ENCODE measurements at regions not wholly inside any gene's neighbourhood (a gene's known extent, or its start where the extent isn't known, plus 50 kb on each side); places are given as distances from the start of the nearest gene placed in this dataset.

- H3K4me1 ChIP-seq (ENCODE audit: control insufficient read depth, insufficient read depth, low read length): no peaks in the 10 kb centered on the region
- WGBS, 2 experiments (ENCODE audit: extremely low coverage in 2 of 2, insufficient read length in 1 of 2): no CpG with 5 or more reads among the region's 10 CpGs
- no peak overlapping the region for H3K23ac ChIP-seq (ENCODE audit: low read depth, low read length)
- CTCF ChIA-PET: no interaction called here
- H3K9me1 ChIP-seq (ENCODE audit: insufficient read depth, low read length): no peaks in the 10 kb centered on the region
- no peak for TF ChIP-seq USF2 (IDR thresholded peaks at IDR 0.05; ENCODE audit: low read depth, low read length)
- TF ChIP-seq POLR2A (IDR thresholded peaks at IDR 0.05; ENCODE audit: low read depth, low read length): no peak
- TF ChIP-seq RCOR1 (IDR thresholded peaks at IDR 0.05; ENCODE audit: insufficient replicate concordance, low read length): no peak
- TF ChIP-seq, protein P1, sequence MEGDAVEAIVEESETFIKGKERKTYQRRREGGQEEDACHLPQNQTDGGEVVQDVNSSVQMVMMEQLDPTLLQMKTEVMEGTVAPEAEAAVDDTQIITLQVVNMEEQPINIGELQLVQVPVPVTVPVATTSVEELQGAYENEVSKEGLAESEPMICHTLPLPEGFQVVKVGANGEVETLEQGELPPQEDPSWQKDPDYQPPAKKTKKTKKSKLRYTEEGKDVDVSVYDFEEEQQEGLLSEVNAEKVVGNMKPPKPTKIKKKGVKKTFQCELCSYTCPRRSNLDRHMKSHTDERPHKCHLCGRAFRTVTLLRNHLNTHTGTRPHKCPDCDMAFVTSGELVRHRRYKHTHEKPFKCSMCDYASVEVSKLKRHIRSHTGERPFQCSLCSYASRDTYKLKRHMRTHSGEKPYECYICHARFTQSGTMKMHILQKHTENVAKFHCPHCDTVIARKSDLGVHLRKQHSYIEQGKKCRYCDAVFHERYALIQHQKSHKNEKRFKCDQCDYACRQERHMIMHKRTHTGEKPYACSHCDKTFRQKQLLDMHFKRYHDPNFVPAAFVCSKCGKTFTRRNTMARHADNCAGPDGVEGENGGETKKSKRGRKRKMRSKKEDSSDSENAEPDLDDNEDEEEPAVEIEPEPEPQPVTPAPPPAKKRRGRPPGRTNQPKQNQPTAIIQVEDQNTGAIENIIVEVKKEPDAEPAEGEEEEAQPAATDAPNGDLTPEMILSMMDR (conservative IDR thresholded peaks at IDR 0.05; ENCODE audit: low read depth, low read length): no peak
- no peak for TF ChIP-seq RAD21 (IDR thresholded peaks at IDR 0.05; ENCODE audit: low read length)
- TF ChIP-seq MAFK (IDR thresholded peaks at IDR 0.05; ENCODE audit: low read depth, low read length): no peak
- H2AK5ac ChIP-seq (ENCODE audit: low read depth, low read length): no peak overlapping the region
- H4K91ac ChIP-seq (ENCODE audit: insufficient read depth, low read depth, low read length): no peak overlapping the region
- H3K4me3 ChIP-seq (ENCODE audit: insufficient read depth, low read depth, low read length): no peak overlapping the region
- no peak overlapping the region for H3K9ac ChIP-seq (ENCODE audit: low read depth, low read length)
- H3K4ac ChIP-seq (ENCODE audit: low read depth, low read length): no peak overlapping the region
- dilution Hi-C loops (cut with HindIII; ENCODE audit: low sequenced_read_pairs, unreplicated experiment) (no loop called here), intact Hi-C loops (cut with micrococcal nuclease) (no loop called here), in situ Hi-C loops (cut with MboI; ENCODE audit: low sequenced_read_pairs) (no loop called here)
- H3K4me2 ChIP-seq (ENCODE audit: low read depth, low read length): no peak overlapping the region
- H3K9me3 ChIP-seq (ENCODE audit: control insufficient read depth, insufficient read depth, low read length): no peaks in the 10 kb centered on the region; the same call in 1 of the 2 replicates
- H2AFZ ChIP-seq (replicated peaks; ENCODE audit: low read length, poor library complexity): no peak overlapping the region
- no peak overlapping the region for H2BK120ac ChIP-seq (ENCODE audit: low read depth, low read length)
- H3K27ac ChIP-seq (ENCODE audit: insufficient read depth, low read length): no peak overlapping the region
- H4K20me1 ChIP-seq (ENCODE audit: insufficient read depth, low read length): no peaks in the 10 kb centered on the region
- H3K56ac ChIP-seq (ENCODE audit: extremely low read depth, insufficient read depth, low read length): no peak overlapping the region
- no peak overlapping the region for H2BK15ac ChIP-seq (ENCODE audit: low read depth, low read length)
- H3K27me3 ChIP-seq (ENCODE audit: control insufficient read depth, insufficient read depth, low read length): no peaks in the 10 kb centered on the region
- no peak overlapping the region for H2BK5ac ChIP-seq (ENCODE audit: low read depth, low read length, poor library complexity, severe bottlenecking)
- DNase-seq (no peak), ATAC-seq (ENCODE audit: low read depth) (no peak)
- BruUV-seq (replicated peaks): no TSS peak
- no peak overlapping the region for H3K18ac ChIP-seq (ENCODE audit: low read depth, low read length)
- H3K36me3 ChIP-seq (ENCODE audit: control insufficient read depth, insufficient read depth, low read length): no peaks in the 10 kb centered on the region
- no peak overlapping the region for H2AK9ac ChIP-seq (replicated peaks; ENCODE audit: low read depth, low read length, poor library complexity)
- H3K79me1 ChIP-seq (ENCODE audit: low read depth in 1 of 2, low read length in 2 of 2): no peaks in the 10 kb centered on the region
- no peak overlapping the region for H3K14ac ChIP-seq (replicated peaks; ENCODE audit: low read depth, low read length)
- POLR2A ChIA-PET (ENCODE audit: unreplicated experiment): no interaction called here
- no peak overlapping the region for H4K8ac ChIP-seq (ENCODE audit: low read depth in 2 of 2, low read length in 2 of 2)
- H2BK20ac ChIP-seq (ENCODE audit: low read depth, low read length): no peak overlapping the region
- H4K5ac ChIP-seq (ENCODE audit: low read depth, low read length): no peak overlapping the region
These were observed 361.0 kb downstream of the ADGRL2 start for GRCh38 chr1:82161700-82162141.
